ENCODE measurements at regions not wholly inside any gene's neighbourhood (a gene's known extent, or its start where the extent isn't known, plus 50 kb on each side); places are given as distances from the start of the nearest gene placed in this dataset.

- TF ChIP-seq POLR2A (IDR thresholded peaks at IDR 0.05) (no peak), CTCF (IDR thresholded peaks at IDR 0.05 in 4 of 5, conservative IDR thresholded peaks at IDR 0.05 in 1 of 5) (no peak)
Measured at GRCh38 chr21:35144978-35145377, 95.9 kb upstream of the RUNX1 start.
